ENCODE measurements at regions not wholly inside any gene's neighbourhood (a gene's known extent, or its start where the extent isn't known, plus 50 kb on each side); places are given as distances from the start of the nearest gene placed in this dataset.

DNA sequence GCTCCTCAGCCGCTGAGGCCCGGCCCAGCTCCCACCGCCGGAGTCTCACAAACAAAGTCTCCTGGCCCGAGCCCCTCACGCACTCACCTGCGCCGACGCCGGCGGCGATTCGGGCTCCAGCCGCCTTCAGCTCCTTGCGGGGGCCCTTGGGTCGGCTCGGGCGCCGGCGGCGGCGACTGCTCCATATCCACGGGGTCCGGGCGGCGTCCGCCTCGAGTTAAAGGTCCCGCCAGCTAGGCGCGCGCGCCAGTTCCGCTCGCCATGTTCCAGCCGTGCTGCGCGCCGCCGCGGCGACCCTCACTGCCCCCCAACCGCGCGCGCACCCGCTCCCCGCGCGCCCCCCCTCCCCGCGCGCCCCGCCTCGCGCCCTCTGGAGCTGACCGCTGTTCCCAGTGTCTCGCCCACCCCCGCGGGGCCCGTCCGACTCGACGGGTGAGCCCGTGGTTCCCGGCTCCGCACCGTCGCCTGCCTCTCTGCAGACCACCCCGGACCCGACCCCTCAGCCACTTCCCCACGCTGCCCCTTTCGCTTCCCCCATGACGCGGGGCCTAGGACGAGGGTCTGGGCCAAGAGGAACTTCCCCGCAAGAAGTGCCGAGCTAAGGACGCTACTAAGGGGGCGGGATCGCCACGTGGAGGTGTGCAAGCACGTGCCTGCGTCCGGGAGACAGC, 396.1 kb downstream of the ZNF33B start:
- no peak for TF ChIP-seq EZH2 (IDR thresholded peaks at IDR 0.05; ENCODE audit: insufficient read depth, poor library complexity, severe bottlenecking)
- no peak for TF ChIP-seq EZH2phosphoT487 (IDR thresholded peaks at IDR 0.05; ENCODE audit: insufficient read depth, low read depth)

All from GM23248 (cell line).